VCaP (cell line): ENCODE measurements at regions not wholly inside any gene's neighbourhood (a gene's known extent, or its start where the extent isn't known, plus 50 kb on each side); places are given as distances from the start of the nearest gene placed in this dataset.

Source experiments
- H3K27ac ChIP-seq: fragments of 450-650 bp; 2 replicates; pipeline ENCODE4 v1.5.1; 2017
- CTCF ChIP-seq: fragments of 450-650 bp; conservative IDR thresholded peaks from 2 replicates; pipeline ENCODE4 v1.5.1; 2017; ENCODE audit warnings: mild to moderate bottlenecking, moderate library complexity

- TF ChIP-seq CTCF = no peak
- H3K27ac ChIP-seq = no peak overlapping the region
Measured at GRCh38 chr14:55734731-55735130, 154.7 kb downstream of the KTN1 start.

GRCh38 chr14:55739967-55740648, 160.1 kb downstream of the KTN1 start:
- H3K27ac ChIP-seq = peak overlapping the region; percentile 96
- no peak for TF ChIP-seq CTCF

- peak overlapping the region; percentile 96 for H3K27ac ChIP-seq
- TF ChIP-seq CTCF = no peak
Measured at GRCh38 chr14:55740649-55740989, 160.6 kb downstream of the KTN1 start.

GRCh38 chr14:55741240-55741639, 161.2 kb downstream of the KTN1 start:
- no peak for TF ChIP-seq CTCF
- peak overlapping the region; percentile 96 for H3K27ac ChIP-seq

GRCh38 chr14:55743551-55743950, 163.5 kb downstream of the KTN1 start:
- no peak overlapping the region for H3K27ac ChIP-seq
- no peak for TF ChIP-seq CTCF

- H3K27ac ChIP-seq = no peak overlapping the region
- TF ChIP-seq CTCF = no peak
Measured at GRCh38 chr14:55744321-55744720, 164.3 kb downstream of the KTN1 start.

- TF ChIP-seq CTCF = no peak
- no peak overlapping the region for H3K27ac ChIP-seq
Measured at GRCh38 chr14:55745906-55746305, 165.9 kb downstream of the KTN1 start.

- TF ChIP-seq CTCF = no peak
- no peak overlapping the region for H3K27ac ChIP-seq
Measured at GRCh38 chr14:55746558-55746957, 166.6 kb downstream of the KTN1 start.
